DOHH2 (cell line): ENCODE measurements at regions not wholly inside any gene's neighbourhood (a gene's known extent, or its start where the extent isn't known, plus 50 kb on each side); places are given as distances from the start of the nearest gene placed in this dataset.

Source experiments
- EZH2phosphoT487 ChIP-seq: fragments of 200-600 bp; sonication (generic); IDR thresholded peaks from 2 replicates; pipeline ENCODE4 v1.6.1; 2017; ENCODE audit warnings: borderline replicate concordance, mild to moderate bottlenecking, antibody characterized with exemption, low read length, moderate library complexity, mixed read lengths
- TF ChIP-seq, protein P1 (sequence below): fragments of 200-600 bp; sonication (generic); IDR thresholded peaks from one replicate; pipeline ENCODE4 v1.5.1; 2014; ENCODE audit warnings: antibody characterized with exemption, mild to moderate bottlenecking, low read depth, low read length; ENCODE audit not compliant: poor library complexity, severe bottlenecking

GRCh38 chr15:84111575-84111974, 124.0 kb upstream of the GOLGA6L4 start:
- TF ChIP-seq, protein P1, sequence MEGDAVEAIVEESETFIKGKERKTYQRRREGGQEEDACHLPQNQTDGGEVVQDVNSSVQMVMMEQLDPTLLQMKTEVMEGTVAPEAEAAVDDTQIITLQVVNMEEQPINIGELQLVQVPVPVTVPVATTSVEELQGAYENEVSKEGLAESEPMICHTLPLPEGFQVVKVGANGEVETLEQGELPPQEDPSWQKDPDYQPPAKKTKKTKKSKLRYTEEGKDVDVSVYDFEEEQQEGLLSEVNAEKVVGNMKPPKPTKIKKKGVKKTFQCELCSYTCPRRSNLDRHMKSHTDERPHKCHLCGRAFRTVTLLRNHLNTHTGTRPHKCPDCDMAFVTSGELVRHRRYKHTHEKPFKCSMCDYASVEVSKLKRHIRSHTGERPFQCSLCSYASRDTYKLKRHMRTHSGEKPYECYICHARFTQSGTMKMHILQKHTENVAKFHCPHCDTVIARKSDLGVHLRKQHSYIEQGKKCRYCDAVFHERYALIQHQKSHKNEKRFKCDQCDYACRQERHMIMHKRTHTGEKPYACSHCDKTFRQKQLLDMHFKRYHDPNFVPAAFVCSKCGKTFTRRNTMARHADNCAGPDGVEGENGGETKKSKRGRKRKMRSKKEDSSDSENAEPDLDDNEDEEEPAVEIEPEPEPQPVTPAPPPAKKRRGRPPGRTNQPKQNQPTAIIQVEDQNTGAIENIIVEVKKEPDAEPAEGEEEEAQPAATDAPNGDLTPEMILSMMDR = no peak
- no peak for TF ChIP-seq EZH2phosphoT487
